ENCODE measurements at regions not wholly inside any gene's neighbourhood (a gene's known extent, or its start where the extent isn't known, plus 50 kb on each side); places are given as distances from the start of the nearest gene placed in this dataset.

- intact Hi-C loops (cut with DNase I) = no loop called here
- Histone ChIP-seq H3K27me3 (no peaks in the 10 kb centered on the region), H3K4me1 (no peaks in the 10 kb centered on the region), H3K9me3 (no peaks in the 10 kb centered on the region), H3K27ac (no peak overlapping the region), H3K36me3 (replicated peaks in 1 of 2; ENCODE audit: insufficient read depth in 1 of 2, low read depth in 2 of 2) (no peaks in the 10 kb centered on the region), H3K4me3 (no peak overlapping the region)
- no peak for ATAC-seq
- no peak for DNase-seq
- 61 to 62% methylated on average over 2 of the region's 2 CpGs for WGBS, 2 donors
- no peak for TF ChIP-seq POLR2A (IDR thresholded peaks at IDR 0.05)
- no peak for TF ChIP-seq CTCF (IDR thresholded peaks at IDR 0.05)
These were observed 157.8 kb upstream of the DPYD start for GRCh38 chr1:98078596-98078995.

- H3K27me3 ChIP-seq = no peaks in the 10 kb centered on the region
- H3K27ac ChIP-seq = no peak overlapping the region
- intact Hi-C loops (cut with DNase I) = no loop called here
- 77 to 79% methylated on average over 2 of the region's 2 CpGs for WGBS, 2 donors
- no peaks in the 10 kb centered on the region for H3K4me1 ChIP-seq
- H3K4me3 ChIP-seq = no peak overlapping the region
- no peak for ATAC-seq
- TF ChIP-seq CTCF (IDR thresholded peaks at IDR 0.05) (no peak), POLR2A (IDR thresholded peaks at IDR 0.05) (no peak)
- DNase-seq = no peak
- no peaks in the 10 kb centered on the region for H3K9me3 ChIP-seq
- no peaks in the 10 kb centered on the region for H3K36me3 ChIP-seq (replicated peaks in 1 of 2; ENCODE audit: insufficient read depth in 1 of 2, low read depth in 2 of 2)
These were observed 156.9 kb upstream of the DPYD start for GRCh38 chr1:98077691-98078090.

GRCh38 chr1:98075626-98076025 lies 154.8 kb upstream of the DPYD start:
- intact Hi-C loops (cut with DNase I) = no loop called here
- no peak for ATAC-seq
- Histone ChIP-seq H3K9me3 (no peaks in the 10 kb centered on the region), H3K27ac (no peak overlapping the region), H3K4me3 (no peak overlapping the region), H3K27me3 (no peaks in the 10 kb centered on the region), H3K4me1 (no peaks in the 10 kb centered on the region), H3K36me3 (replicated peaks in 1 of 2; ENCODE audit: insufficient read depth in 1 of 2, low read depth in 2 of 2) (no peaks in the 10 kb centered on the region)
- DNase-seq = no peak
- TF ChIP-seq POLR2A (IDR thresholded peaks at IDR 0.05) (no peak), CTCF (IDR thresholded peaks at IDR 0.05) (no peak)
- 58 to 68% methylated on average over 1 of the region's 1 CpG for WGBS, 2 donors

GRCh38 chr1:98073823-98074222 lies 153.0 kb upstream of the DPYD start:
- WGBS, 2 donors = 77 to 82% methylated on average over 3 of the region's 3 CpGs
- ATAC-seq = no peak
- DNase-seq = no peak
- H3K9me3 ChIP-seq = no peaks in the 10 kb centered on the region
- H3K27ac ChIP-seq = no peak overlapping the region
- intact Hi-C loops (cut with DNase I) = no loop called here
- no peaks in the 10 kb centered on the region for H3K4me1 ChIP-seq
- H3K36me3 ChIP-seq (replicated peaks in 1 of 2; ENCODE audit: insufficient read depth in 1 of 2, low read depth in 2 of 2) = no peaks in the 10 kb centered on the region
- no peaks in the 10 kb centered on the region for H3K27me3 ChIP-seq
- TF ChIP-seq CTCF (IDR thresholded peaks at IDR 0.05) (no peak), POLR2A (IDR thresholded peaks at IDR 0.05) (no peak)
- no peak overlapping the region for H3K4me3 ChIP-seq

GRCh38 chr1:98073106-98073505 lies 152.3 kb upstream of the DPYD start:
- intact Hi-C loops (cut with DNase I) = no loop called here
- Histone ChIP-seq H3K9me3 (no peaks in the 10 kb centered on the region), H3K4me1 (no peaks in the 10 kb centered on the region), H3K36me3 (replicated peaks in 1 of 2; ENCODE audit: insufficient read depth in 1 of 2, low read depth in 2 of 2) (no peaks in the 10 kb centered on the region), H3K4me3 (no peak overlapping the region), H3K27me3 (no peaks in the 10 kb centered on the region), H3K27ac (no peak overlapping the region)
- DNase-seq (no peak), ATAC-seq (no peak)
- WGBS, 2 donors = 71 to 75% methylated on average over 3 of the region's 3 CpGs
- TF ChIP-seq POLR2A (IDR thresholded peaks at IDR 0.05) (no peak), CTCF (IDR thresholded peaks at IDR 0.05) (no peak)

Measured in body of pancreas (tissue), 4 donors.